ENCODE measurements at regions not wholly inside any gene's neighbourhood (a gene's known extent, or its start where the extent isn't known, plus 50 kb on each side); places are given as distances from the start of the nearest gene placed in this dataset.

DNA sequence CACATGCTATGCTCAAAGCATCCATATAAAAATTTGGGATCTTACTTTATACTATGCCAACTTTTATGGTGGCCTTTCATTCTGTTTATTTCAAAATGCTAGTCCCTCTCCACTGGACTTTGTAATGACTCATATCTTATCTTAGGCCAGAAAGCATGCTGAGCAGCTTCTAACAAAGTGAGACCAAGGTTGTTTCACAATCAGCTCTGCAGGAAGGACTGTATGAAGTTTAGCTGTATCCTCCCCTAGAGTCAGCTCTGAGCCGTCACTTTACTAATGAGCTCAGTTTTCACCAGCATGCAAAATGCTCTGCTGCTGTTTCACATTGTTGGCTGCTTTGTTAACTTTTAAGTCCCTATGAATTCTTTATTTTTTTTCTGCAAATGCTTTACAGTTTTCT is 1608.8 kb downstream of the OLFM4 start:
- TF ChIP-seq, protein P1, sequence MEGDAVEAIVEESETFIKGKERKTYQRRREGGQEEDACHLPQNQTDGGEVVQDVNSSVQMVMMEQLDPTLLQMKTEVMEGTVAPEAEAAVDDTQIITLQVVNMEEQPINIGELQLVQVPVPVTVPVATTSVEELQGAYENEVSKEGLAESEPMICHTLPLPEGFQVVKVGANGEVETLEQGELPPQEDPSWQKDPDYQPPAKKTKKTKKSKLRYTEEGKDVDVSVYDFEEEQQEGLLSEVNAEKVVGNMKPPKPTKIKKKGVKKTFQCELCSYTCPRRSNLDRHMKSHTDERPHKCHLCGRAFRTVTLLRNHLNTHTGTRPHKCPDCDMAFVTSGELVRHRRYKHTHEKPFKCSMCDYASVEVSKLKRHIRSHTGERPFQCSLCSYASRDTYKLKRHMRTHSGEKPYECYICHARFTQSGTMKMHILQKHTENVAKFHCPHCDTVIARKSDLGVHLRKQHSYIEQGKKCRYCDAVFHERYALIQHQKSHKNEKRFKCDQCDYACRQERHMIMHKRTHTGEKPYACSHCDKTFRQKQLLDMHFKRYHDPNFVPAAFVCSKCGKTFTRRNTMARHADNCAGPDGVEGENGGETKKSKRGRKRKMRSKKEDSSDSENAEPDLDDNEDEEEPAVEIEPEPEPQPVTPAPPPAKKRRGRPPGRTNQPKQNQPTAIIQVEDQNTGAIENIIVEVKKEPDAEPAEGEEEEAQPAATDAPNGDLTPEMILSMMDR (IDR thresholded peaks at IDR 0.05) = no peak
- no peak for TF ChIP-seq POLR2A (IDR thresholded peaks at IDR 0.05)

All from thyroid gland (tissue), 4 donors.